G401.6 (cell line): ENCODE measurements at regions not wholly inside any gene's neighbourhood (a gene's known extent, or its start where the extent isn't known, plus 50 kb on each side); places are given as distances from the start of the nearest gene placed in this dataset.
"Not testable (repeated sequence)": the region's sequence is repeated elsewhere in the genome, so short reads cannot be mapped to it uniquely, and the experiment has no call there.

Source experiments
- FAIRE-seq: peaks from 2 replicates; lab custom pipeline; 2012; peaks lifted over from hg19 to GRCh38; lab: Jason Lieb, UNC

- FAIRE-seq: no peak
These were observed 602.7 kb upstream of the FLRT2 start for GRCh38 chr14:84927096-84927827.

GRCh38 chr14:84929086-84929485 lies 600.9 kb upstream of the FLRT2 start:
- FAIRE-seq: no peak

- no peak for FAIRE-seq
These were observed 600.1 kb upstream of the FLRT2 start for GRCh38 chr14:84929834-84930233.

- no peak for FAIRE-seq
These were observed 592.9 kb upstream of the FLRT2 start for GRCh38 chr14:84937016-84937415.

- FAIRE-seq: no peak
These were observed 592.5 kb upstream of the FLRT2 start for GRCh38 chr14:84937449-84937848.

GRCh38 chr14:84944901-84945300 lies 585.0 kb upstream of the FLRT2 start:
- not testable (repeated sequence) for FAIRE-seq

GRCh38 chr14:84959851-84960520 lies 570.0 kb upstream of the FLRT2 start:
- FAIRE-seq: no peak

GRCh38 chr14:84961637-84962036 lies 568.3 kb upstream of the FLRT2 start:
- no peak for FAIRE-seq

GRCh38 chr14:84963518-84963917 lies 566.4 kb upstream of the FLRT2 start:
- FAIRE-seq: no peak

- no peak for FAIRE-seq
These were observed 564.7 kb upstream of the FLRT2 start for GRCh38 chr14:84965279-84965678.

- no peak for FAIRE-seq
These were observed 560.4 kb upstream of the FLRT2 start for GRCh38 chr14:84969501-84969900.

GRCh38 chr14:84975241-84975902 lies 554.6 kb upstream of the FLRT2 start:
- no peak for FAIRE-seq

GRCh38 chr14:84976805-84977204 lies 553.1 kb upstream of the FLRT2 start:
- no peak for FAIRE-seq

GRCh38 chr14:84987042-84987441 lies 542.9 kb upstream of the FLRT2 start:
- no peak for FAIRE-seq

- no peak for FAIRE-seq
These were observed 541.6 kb upstream of the FLRT2 start for GRCh38 chr14:84988357-84988756.

- FAIRE-seq: no peak
These were observed 538.9 kb upstream of the FLRT2 start for GRCh38 chr14:84991021-84991420.

- no peak for FAIRE-seq
These were observed 531.7 kb upstream of the FLRT2 start for GRCh38 chr14:84998216-84998615.

- no peak for FAIRE-seq
These were observed 527.1 kb upstream of the FLRT2 start for GRCh38 chr14:85002846-85003245.

- FAIRE-seq: no peak
These were observed 526.1 kb upstream of the FLRT2 start for GRCh38 chr14:85003805-85004204.

- no peak for FAIRE-seq
These were observed 520.4 kb upstream of the FLRT2 start for GRCh38 chr14:85009506-85009905.

- no peak for FAIRE-seq
These were observed 519.8 kb upstream of the FLRT2 start for GRCh38 chr14:85010186-85010585.

- FAIRE-seq: no peak
These were observed 513.4 kb upstream of the FLRT2 start for GRCh38 chr14:85016496-85016895.

GRCh38 chr14:85023866-85024265 lies 506.1 kb upstream of the FLRT2 start:
- FAIRE-seq: not testable (repeated sequence)
